GM18517 (cell line): ENCODE measurements at regions not wholly inside any gene's neighbourhood (a gene's known extent, or its start where the extent isn't known, plus 50 kb on each side); places are given as distances from the start of the nearest gene placed in this dataset.
A peak's percentile ranks its signal among the peaks of the same experiment; 100 is the strongest.

Experiments
- ATAC-seq: cut with Tn5 transposase; IDR thresholded peaks from one replicate; pipeline ENCODE4 v1.9.1; 2021; ENCODE audit warnings: mild to moderate bottlenecking, moderate library complexity; ENCODE audit not compliant: unreplicated experiment

GRCh38 chr21:35256468-35256988 lies 207.4 kb upstream of the RUNX1 start:
- ATAC-seq, result no peak

DNA sequence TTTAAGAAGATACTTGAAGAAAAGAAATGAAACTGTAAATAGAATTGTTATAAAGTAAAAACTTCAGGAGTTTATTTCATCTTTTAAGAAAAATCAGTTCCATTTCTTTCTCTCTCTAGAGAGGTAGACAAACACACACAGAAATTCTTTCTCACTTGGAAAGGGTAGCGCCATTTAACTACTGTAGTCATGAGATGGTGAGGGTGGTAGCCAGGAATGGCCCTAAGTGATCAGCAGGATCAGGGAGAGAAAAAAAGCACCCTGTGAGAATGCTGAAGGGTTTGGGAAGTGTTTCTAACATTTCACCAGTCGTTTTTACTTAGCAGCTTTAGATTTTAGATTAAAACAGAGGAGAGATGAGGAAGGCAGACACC lies 205.7 kb upstream of the RUNX1 start:
- ATAC-seq, result no peak

- ATAC-seq, result no peak
Observed at GRCh38 chr21:35254006-35254764, 205.1 kb upstream of the RUNX1 start.

DNA sequence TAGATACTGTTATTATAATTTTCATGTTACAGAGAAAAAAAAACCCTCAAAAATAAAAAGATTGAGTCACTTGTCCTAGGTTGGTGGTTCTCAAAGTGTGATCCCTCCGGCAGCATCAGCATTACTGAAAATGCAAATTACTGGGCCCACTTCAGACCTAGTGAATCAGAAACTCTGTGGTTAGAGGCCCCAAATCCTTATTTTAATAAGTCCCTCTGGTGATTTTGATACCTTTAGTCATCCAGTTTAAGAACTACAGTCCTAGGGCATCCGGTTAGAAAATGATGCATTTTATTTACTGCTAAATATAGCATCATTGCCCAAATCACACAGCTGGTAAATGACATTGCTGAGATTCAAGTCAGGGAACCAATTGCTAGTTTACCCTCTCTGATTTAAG lies 203.7 kb upstream of the RUNX1 start:
- no peak for ATAC-seq

DNA sequence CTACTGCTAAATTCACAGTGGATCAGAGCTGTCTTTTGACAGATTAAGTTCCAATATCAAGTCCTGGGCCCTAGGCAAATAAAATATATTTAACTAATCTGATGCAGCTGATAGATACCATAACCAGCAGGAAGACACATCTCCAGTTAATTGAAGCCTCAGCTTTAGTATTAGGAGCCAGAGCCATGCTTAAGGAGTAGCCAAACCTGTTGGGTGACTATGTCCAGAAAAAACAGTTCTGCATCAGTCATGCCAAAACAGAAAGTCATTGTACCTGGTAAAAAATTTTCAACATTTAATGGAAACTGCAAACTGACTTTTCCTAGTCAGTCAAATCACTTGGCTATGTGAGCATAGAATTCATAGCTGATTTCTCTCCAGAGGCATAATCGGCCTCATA lies 200.5 kb upstream of the RUNX1 start:
- ATAC-seq, result no peak

DNA sequence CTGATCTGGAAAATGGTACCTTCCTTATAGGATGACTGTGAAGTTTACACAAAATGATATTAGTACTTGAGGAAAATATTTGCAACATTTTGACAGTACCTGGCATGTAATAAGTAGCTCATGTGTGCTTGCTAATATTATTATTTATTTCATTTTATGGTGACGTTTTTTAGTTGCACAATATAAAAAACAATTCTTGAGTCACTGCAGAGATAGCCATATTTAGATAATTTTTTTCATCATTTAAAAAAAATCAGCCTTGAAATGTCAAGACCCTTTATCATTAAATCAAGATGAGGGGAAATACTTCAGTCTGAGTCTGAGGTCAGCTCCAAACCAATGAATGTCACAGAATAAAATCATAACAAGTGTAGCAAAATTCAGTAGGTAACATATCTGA lies 196.8 kb upstream of the RUNX1 start:
- ATAC-seq, result no peak

GRCh38 chr21:35244514-35244913 lies 195.4 kb upstream of the RUNX1 start:
- no peak for ATAC-seq

- ATAC-seq, result no peak
Observed at GRCh38 chr21:35243171-35243570, 194.1 kb upstream of the RUNX1 start.

DNA sequence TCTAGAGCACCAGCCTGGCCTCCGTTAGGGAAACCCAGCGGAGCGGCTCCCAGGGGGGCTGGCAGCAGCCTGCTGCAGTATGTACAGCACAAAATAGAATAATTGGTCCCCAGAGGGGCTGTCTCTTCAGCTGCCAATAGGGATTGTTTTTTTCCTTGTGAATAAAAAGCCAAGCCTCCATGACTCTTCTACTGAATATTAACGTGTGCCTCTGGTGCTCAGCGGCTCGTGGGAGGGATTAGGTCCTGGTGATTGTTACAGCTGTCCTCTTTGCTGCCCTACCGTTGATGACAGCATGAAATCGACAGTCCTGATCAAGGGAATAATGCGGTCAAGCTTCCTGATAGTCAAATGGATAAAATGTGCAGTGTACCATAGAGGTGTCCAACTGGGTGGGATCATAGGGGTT lies 190.7 kb upstream of the RUNX1 start:
- no peak for ATAC-seq

DNA sequence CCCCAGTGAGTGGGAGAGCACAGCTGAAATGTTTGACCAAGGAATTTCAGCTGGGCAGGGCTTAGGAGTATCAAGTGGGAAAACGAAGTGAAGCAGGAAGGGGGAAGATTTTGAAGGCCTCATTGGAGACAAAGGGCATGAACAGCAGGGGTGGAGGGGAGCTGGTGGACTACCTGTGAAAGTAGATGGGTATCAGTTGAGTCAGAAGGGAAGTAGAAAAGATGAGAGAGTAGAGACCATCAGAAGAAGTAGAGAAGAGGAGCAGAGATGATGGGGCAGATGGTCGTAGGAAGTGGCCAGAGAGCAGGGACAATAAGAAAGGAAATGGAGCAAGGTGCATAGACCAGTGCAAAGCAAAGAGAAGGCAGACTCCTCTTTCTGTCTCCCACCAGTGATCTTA lies 189.0 kb upstream of the RUNX1 start:
- no peak for ATAC-seq

DNA sequence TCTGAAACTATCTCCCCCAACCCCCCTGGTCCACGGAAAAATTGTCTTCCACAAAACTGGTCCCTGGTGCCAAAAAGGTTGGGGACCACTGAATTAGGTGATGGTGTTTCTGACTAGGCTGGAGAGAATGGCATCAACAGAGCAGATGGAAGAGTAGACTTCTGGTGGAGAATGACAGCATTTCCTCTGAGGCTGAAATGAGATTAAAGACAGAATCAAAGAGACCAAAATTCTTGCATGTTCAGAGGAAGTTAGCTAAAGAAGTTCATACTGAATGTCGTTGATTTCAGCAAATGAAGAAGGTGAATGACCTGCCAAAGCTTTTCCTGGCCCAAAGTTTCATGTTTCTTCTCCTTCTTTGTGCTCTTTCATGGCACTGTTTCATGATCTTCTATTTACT lies 188.2 kb upstream of the RUNX1 start:
- no peak for ATAC-seq

DNA sequence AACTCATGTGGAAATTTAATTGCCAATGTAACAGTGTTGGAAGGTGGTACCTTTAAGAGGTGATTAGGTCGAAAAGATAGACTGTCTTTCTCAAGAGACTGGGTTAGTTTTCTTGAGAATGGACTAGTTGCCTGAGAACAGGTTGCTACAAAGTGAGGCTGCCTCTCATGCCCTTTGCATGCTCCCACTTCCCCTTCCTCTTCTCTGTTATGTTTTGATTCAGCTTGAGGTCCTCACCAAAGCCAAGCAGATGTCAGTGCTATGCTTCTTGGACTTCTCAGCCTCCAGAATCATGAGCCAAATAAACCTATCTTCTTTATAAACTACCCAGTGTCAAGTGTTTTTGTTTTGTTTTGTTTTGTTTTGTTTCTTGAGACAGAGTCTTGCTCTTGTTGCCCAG lies 187.0 kb upstream of the RUNX1 start:
- ATAC-seq, result no peak

- ATAC-seq, result no peak
Observed at GRCh38 chr21:35234725-35235124, 185.6 kb upstream of the RUNX1 start.

- ATAC-seq, result no peak
Observed at GRCh38 chr21:35233756-35234155, 184.7 kb upstream of the RUNX1 start.

GRCh38 chr21:35232545-35233176 lies 183.6 kb upstream of the RUNX1 start:
- ATAC-seq, result no peak

DNA sequence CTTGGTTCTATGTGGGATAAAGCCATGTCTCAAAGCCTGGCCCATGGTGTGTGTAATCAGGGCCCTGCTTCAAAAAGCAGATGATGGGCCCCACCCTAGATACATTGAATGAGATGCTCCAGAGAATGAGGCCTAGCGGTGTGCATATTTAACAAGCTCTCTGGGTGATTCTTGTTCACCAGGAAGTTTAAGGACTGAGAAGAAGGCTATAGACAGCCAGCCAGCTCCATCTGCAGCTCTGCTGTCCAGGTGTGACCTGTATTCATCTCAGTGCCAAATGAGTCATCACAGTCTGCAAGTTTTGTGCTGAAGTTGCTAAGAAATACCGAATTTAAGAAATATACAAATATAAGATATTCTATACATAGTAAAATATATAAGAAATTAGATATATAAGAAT lies 182.0 kb upstream of the RUNX1 start:
- ATAC-seq, result no peak

GRCh38 chr21:35229290-35229689 lies 180.2 kb upstream of the RUNX1 start:
- ATAC-seq, result no peak

DNA sequence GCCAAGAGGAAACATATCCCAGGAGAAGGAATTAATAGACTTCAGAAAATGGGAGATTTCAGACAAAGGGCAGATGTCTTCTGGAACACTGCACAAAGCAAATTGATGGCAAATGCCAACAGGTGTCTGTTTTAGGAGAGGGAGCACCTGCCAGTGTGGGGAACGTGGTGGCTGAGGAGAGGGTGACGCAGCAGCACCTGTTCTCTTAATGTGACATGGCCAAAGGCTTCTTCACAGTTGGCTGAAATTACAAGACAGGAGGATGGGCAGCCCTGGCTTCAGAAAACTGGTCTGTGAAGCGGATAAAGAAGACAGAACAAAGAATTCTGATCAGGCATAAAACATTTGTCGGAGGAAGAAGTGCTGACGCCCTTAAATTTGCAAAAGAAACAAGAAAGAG lies 178.7 kb upstream of the RUNX1 start:
- ATAC-seq, result peak; percentile 32

DNA sequence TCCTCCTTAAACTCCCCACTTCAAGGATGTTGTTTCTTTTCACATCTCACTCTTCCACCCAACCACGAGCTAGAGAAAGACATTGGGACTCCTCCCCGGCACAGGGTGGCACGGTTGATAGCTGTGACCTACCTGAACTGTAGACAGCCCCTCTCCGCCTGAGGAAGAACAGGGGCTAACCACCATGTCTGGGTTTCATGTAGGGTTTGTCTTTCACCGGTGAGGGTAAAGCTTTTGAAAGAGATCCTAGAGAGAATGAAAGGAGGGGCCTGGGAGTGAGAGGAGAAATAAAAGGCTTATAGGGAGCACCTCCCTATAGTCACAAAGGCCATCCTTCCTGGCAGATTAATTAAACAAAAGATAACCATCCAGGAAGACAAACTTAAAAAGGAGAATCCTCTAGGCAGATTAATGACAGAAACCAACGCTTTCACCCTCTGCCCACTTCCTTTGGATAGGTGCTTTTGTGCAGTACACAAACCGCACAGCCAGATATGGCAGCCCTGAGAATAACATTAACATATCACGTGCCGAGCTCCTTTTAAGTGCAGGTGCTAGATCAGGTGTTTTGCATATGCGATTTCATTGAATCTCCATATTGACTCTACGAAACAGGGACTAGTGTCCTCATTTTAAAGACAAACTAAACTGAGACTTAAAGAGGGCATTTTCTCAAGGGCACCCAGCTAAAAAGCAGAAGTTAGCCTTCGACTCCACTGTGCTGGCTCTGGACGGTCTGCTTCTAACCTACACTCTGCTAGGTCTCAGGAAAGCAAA lies 178.1 kb upstream of the RUNX1 start:
- ATAC-seq, result peak; percentile 79

GRCh38 chr21:35226328-35226727 lies 177.2 kb upstream of the RUNX1 start:
- ATAC-seq, result no peak

GRCh38 chr21:35225573-35225972 lies 176.5 kb upstream of the RUNX1 start:
- ATAC-seq, result no peak
